Suppressor macrophage (primary cell): ENCODE measurements at regions not wholly inside any gene's neighbourhood (a gene's known extent, or its start where the extent isn't known, plus 50 kb on each side); places are given as distances from the start of the nearest gene placed in this dataset.
A peak's percentile ranks its signal among the peaks of the same experiment; 100 is the strongest.
"Not testable (repeated sequence)": the region's sequence is repeated elsewhere in the genome, so short reads cannot be mapped to it uniquely, and the experiment has no call there.

Experiments
- DNase-seq, 4 experiments: peaks; one replicate each; pipeline ENCODE4 v3.0.0-alpha.2; 2020 to 2022

GRCh38 chr4:111923786-111924185 is 221.5 kb upstream of the FAM241A start:
- no peak for DNase-seq

- no peak for DNase-seq
These were observed 220.6 kb upstream of the FAM241A start for GRCh38 chr4:111924696-111925095.

- peak; percentile 34 to 57 (median 43) for DNase-seq
These were observed 214.6 kb upstream of the FAM241A start for GRCh38 chr4:111930659-111931058.

GRCh38 chr4:111933703-111934102 is 211.6 kb upstream of the FAM241A start:
- no peak for DNase-seq

GRCh38 chr4:111934314-111934713 is 210.9 kb upstream of the FAM241A start:
- no peak for DNase-seq

- peak in 2 of 4 experiments; percentile 27 to 39 for DNase-seq
These were observed 207.9 kb upstream of the FAM241A start for GRCh38 chr4:111937368-111937767.

GRCh38 chr4:111941957-111942356 is 203.3 kb upstream of the FAM241A start:
- no peak for DNase-seq

- peak; percentile 59 to 75 (median 69) for DNase-seq
These were observed 201.5 kb upstream of the FAM241A start for GRCh38 chr4:111943796-111944203.

- peak in 1 of 4 experiments; percentile 17 for DNase-seq
These were observed 200.2 kb upstream of the FAM241A start for GRCh38 chr4:111945014-111945413.

- peak; percentile 23 to 74 (median 58) for DNase-seq
These were observed 198.5 kb upstream of the FAM241A start for GRCh38 chr4:111946800-111947199.

GRCh38 chr4:111952688-111953087 is 192.6 kb upstream of the FAM241A start:
- no peak for DNase-seq

- DNase-seq = no peak
These were observed 190.7 kb upstream of the FAM241A start for GRCh38 chr4:111954550-111954949.

- no peak for DNase-seq
These were observed 190.3 kb upstream of the FAM241A start for GRCh38 chr4:111955001-111955400.

- DNase-seq = peak; percentile 15 to 63 (median 51)
These were observed 188.1 kb upstream of the FAM241A start for GRCh38 chr4:111957116-111957515.

GRCh38 chr4:111957997-111958396 is 187.3 kb upstream of the FAM241A start:
- DNase-seq = no peak

- peak; percentile 36 to 82 (median 60) for DNase-seq
These were observed 186.0 kb upstream of the FAM241A start for GRCh38 chr4:111959222-111959621.

- peak; percentile 56 to 82 (median 66) for DNase-seq
These were observed 185.0 kb upstream of the FAM241A start for GRCh38 chr4:111960241-111960667.

GRCh38 chr4:111961026-111961425 is 184.2 kb upstream of the FAM241A start:
- DNase-seq = not testable (repeated sequence)

- DNase-seq = no peak
These were observed 183.4 kb upstream of the FAM241A start for GRCh38 chr4:111961809-111962208.

- no peak for DNase-seq
These were observed 182.0 kb upstream of the FAM241A start for GRCh38 chr4:111963158-111963700.

- no peak for DNase-seq
These were observed 167.8 kb upstream of the FAM241A start for GRCh38 chr4:111977419-111977965.

GRCh38 chr4:111979921-111980320 is 165.3 kb upstream of the FAM241A start:
- no peak for DNase-seq

GRCh38 chr4:111982089-111982488 is 163.2 kb upstream of the FAM241A start:
- DNase-seq = no peak

GRCh38 chr4:111984169-111984819 is 161.0 kb upstream of the FAM241A start:
- DNase-seq = no peak
